Lower lobe of right lung (tissue), 2 donors: ENCODE measurements at regions not wholly inside any gene's neighbourhood (a gene's known extent, or its start where the extent isn't known, plus 50 kb on each side); places are given as distances from the start of the nearest gene placed in this dataset.

Experiments
- ATAC-seq, 2 donors: fragments of 200-7000 bp; cut with Tn5 transposase; one replicate each; pipeline ENCODE4 v1.9.1; 2020 to 2022; ENCODE audit warnings: mild to moderate bottlenecking in 2 of 2, moderate library complexity in 2 of 2
- DNase-seq: peaks from one replicate; pipeline ENCODE4 v3.0.0-alpha.2; 2020
- H3K27ac ChIP-seq: fragments of 200-600 bp; one replicate; pipeline ENCODE4 v1.8.0; 2022
- H3K27me3 ChIP-seq: fragments of 200-600 bp; one replicate; pipeline ENCODE4 v1.8.0; 2022; ENCODE audit warnings: low read depth
- H3K36me3 ChIP-seq: fragments of 200-600 bp; one replicate; pipeline ENCODE4 v1.8.0; 2022; ENCODE audit warnings: mild to moderate bottlenecking
- H3K4me1 ChIP-seq: fragments of 200-600 bp; one replicate; pipeline ENCODE4 v1.8.0; 2022
- H3K4me3 ChIP-seq: fragments of 200-600 bp; one replicate; pipeline ENCODE4 v1.8.0; 2022; ENCODE audit warnings: mild to moderate bottlenecking
- H3K9me3 ChIP-seq: fragments of 200-600 bp; one replicate; pipeline ENCODE4 v1.8.0; 2022
- intact Hi-C: fragments of 100-400 bp; cut with DNase I; formaldehyde crosslinking; loops from one replicate; pipeline ENCODE4 v1.11.0; 2022
- TF ChIP-seq, protein P1 (sequence below): fragments of 200-600 bp; IDR thresholded peaks from one replicate; pipeline ENCODE4 v1.8.0; 2022; ENCODE audit warnings: antibody characterized with exemption, mild to moderate bottlenecking
- donor health status: DM: no; HTN: yes; CAD: no; lungs with severe emphysema.

GRCh38 chrX:45715748-45716147, 515.1 kb upstream of the DIPK2B start:
- no peak for ATAC-seq
- H3K4me3 ChIP-seq: no peak overlapping the region
- DNase-seq: no peak
- no peaks in the 10 kb centered on the region for H3K9me3 ChIP-seq
- H3K27me3 ChIP-seq: no peaks in the 10 kb centered on the region
- no peak overlapping the region for H3K27ac ChIP-seq
- H3K36me3 ChIP-seq: no peaks in the 10 kb centered on the region
- intact Hi-C loops: no loop called here
- H3K4me1 ChIP-seq: no peaks in the 10 kb centered on the region
- TF ChIP-seq, protein P1, sequence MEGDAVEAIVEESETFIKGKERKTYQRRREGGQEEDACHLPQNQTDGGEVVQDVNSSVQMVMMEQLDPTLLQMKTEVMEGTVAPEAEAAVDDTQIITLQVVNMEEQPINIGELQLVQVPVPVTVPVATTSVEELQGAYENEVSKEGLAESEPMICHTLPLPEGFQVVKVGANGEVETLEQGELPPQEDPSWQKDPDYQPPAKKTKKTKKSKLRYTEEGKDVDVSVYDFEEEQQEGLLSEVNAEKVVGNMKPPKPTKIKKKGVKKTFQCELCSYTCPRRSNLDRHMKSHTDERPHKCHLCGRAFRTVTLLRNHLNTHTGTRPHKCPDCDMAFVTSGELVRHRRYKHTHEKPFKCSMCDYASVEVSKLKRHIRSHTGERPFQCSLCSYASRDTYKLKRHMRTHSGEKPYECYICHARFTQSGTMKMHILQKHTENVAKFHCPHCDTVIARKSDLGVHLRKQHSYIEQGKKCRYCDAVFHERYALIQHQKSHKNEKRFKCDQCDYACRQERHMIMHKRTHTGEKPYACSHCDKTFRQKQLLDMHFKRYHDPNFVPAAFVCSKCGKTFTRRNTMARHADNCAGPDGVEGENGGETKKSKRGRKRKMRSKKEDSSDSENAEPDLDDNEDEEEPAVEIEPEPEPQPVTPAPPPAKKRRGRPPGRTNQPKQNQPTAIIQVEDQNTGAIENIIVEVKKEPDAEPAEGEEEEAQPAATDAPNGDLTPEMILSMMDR: no peak

DNA sequence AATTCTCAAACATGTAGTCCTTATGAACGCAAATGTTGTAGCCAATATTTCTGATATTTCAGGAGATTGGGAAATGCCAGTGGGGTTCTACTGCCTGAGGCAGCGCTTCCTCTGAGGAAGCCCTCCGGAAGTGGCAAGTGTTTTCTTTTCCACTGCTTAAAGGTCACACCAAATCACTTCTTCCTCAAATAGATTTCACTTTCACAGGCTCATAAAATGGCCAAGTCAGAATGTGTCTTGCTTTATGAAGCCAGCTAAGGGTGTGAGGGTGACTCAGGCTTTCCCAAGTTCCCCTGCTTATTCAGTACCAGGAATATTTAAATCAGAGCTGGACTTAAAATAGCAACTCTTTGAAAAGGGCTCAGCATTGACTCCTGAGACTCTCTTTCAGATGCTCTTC, 514.2 kb upstream of the DIPK2B start:
- DNase-seq (no peak), ATAC-seq (peak; percentile 51 to 54)
- no peak overlapping the region for H3K4me3 ChIP-seq
- H3K4me1 ChIP-seq: no peaks in the 10 kb centered on the region
- TF ChIP-seq, protein P1: no peak
- no peaks in the 10 kb centered on the region for H3K27me3 ChIP-seq
- no peaks in the 10 kb centered on the region for H3K9me3 ChIP-seq
- H3K27ac ChIP-seq: no peak overlapping the region
- H3K36me3 ChIP-seq: no peaks in the 10 kb centered on the region
- intact Hi-C loops: no loop called here

DNA sequence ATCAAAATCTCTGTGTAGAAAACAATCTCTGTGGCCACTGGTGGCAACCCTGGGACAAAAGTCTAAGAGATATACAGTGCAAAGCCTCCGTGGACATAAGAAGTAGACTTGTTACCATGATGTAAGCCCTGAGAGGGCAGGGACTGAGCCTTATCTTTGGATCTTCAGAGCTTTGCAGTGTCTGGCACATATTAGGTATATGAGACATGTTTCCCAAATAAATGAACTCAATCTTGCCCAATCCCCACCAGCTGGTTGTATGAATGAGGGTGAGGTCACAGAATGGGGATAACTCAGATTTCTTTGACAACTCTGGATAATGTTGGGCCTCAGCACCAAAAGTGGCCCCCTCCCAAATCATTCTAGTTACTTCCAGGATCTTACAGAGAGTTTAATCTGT, 511.4 kb upstream of the DIPK2B start:
- DNase-seq (no peak), ATAC-seq (no peak)
- Histone ChIP-seq H3K36me3 (no peaks in the 10 kb centered on the region), H3K4me1 (no peaks in the 10 kb centered on the region), H3K4me3 (no peak overlapping the region), H3K9me3 (no peaks in the 10 kb centered on the region), H3K27me3 (no peaks in the 10 kb centered on the region), H3K27ac (no peak overlapping the region)
- intact Hi-C loops: no loop called here
- TF ChIP-seq, protein P1: no peak

DNA sequence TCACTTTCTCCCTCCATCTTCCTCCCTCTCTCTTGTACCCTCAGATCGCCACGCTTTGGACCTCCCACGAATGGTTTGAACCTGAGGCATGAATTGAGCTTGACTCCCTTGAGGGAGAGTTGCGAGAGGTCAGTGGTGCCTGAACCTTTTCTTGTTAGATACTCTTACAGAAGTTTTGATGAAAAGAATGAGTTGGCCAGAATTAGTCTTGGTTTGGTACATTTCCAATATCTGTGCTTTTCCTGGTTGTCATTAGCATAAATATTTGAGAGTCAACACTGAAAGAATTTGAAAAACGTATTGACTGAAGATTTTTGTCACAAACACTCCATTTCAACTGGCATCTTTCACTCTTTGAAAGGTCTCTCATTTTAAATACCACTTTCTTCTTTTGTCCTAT, 510.6 kb upstream of the DIPK2B start:
- Histone ChIP-seq H3K27ac (no peak overlapping the region), H3K4me3 (no peak overlapping the region), H3K27me3 (no peaks in the 10 kb centered on the region), H3K36me3 (no peaks in the 10 kb centered on the region), H3K9me3 (no peaks in the 10 kb centered on the region), H3K4me1 (no peaks in the 10 kb centered on the region)
- TF ChIP-seq, protein P1: no peak
- DNase-seq (no peak), ATAC-seq (no peak)
- intact Hi-C loops: no loop called here

- Histone ChIP-seq H3K4me3 (no peak overlapping the region), H3K9me3 (no peaks in the 10 kb centered on the region), H3K4me1 (no peaks in the 10 kb centered on the region), H3K27ac (no peak overlapping the region), H3K36me3 (no peaks in the 10 kb centered on the region), H3K27me3 (no peaks in the 10 kb centered on the region)
- TF ChIP-seq, protein P1: no peak
- intact Hi-C loops: no loop called here
- ATAC-seq (no peak), DNase-seq (no peak)
Observed at GRCh38 chrX:45710081-45710801, 509.6 kb upstream of the DIPK2B start.
